Fibroblast of skin of left quadriceps (primary cell): ENCODE measurements at regions not wholly inside any gene's neighbourhood (a gene's known extent, or its start where the extent isn't known, plus 50 kb on each side); places are given as distances from the start of the nearest gene placed in this dataset.
"Not testable (repeated sequence)": the region's sequence is repeated elsewhere in the genome, so short reads cannot be mapped to it uniquely, and the experiment has no call there.

Experiments used
- DNase-seq, 2 experiments: peaks; one replicate each; pipeline ENCODE4 v3.0.0-alpha.2; 2013; ENCODE audit warnings: low read depth in 2 of 2

DNA sequence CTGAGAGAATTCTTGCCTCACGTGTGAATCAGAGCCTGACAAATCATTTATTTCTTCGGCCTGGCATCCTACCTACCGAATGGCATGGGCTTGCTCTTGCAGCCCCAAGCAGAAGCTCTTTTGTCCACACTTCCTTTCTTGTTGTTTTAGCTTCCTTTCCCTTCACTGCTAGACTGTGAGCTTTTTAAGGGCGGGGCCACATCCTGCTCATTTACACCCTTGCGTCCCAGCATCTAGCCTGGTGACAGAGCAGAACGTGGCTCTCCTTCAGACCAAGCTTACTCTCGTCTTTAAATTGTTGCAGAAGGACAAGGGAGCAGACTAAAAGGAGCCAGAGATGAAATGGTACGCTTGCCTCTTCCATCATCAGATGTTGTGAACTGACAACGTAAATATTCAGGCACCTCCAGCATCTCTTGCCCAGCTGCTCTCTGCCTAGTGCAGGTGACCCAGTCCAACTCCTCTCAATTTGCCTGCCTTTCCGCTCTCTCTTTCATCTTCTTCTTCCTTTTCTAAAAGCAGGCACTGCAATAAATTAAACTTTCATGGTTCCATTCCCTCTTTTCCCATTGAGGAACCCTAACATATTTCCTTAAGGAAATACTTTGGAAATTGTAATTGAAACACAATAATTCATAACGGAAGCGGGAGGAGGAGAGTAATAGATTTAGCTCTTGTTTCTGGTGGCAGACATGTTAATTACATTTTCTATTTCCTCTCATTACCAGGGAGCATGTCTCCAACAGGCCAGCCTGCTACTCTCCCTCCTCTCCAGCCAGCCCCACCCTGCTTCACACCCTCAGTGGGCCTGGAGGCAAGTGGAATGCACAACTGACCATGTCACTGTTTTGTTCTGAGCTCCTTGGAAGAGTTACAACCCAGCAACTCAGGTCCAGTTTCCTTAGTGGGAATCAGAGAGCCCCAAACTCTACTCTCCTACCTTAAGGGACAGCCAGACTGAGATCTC, 228.1 kb upstream of the TRIB2 start:
- no peak for DNase-seq

DNA sequence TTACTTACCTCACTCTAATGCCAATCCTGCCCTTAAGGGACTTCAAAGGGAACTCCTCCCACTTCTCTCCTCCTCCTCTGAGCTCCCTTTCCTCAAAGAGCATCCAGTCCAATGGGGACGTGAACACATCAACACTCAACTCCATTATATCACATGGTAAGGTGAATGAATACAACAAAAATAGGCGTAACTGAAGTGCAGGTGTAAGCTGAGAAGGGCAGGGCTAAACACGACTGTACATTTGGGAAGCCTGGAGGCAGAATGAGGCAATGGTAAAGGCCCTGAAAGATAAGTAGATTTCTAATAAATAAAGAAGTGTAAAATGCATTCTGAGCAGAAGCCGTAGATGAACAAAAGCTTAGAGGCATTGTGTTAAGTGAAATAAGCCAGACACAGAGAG, 226.1 kb upstream of the TRIB2 start:
- no peak for DNase-seq

DNA sequence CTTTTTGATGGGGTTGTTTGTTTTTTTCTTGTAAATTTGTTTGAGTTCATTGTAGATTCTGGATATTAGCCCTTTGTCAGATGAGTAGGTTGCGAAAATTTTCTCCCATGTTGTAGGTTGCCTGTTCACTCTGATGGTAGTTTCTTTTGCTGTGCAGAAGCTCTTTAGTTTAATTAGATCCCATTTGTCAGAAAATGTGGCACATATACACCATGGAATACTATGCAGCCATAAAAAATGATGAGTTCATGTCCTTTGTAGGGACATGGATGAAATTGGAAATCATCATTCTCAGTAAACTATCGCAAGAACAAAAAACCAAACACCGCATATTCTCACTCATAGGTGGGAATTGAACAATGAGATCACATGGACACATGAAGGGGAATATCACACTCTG, 224.4 kb upstream of the TRIB2 start:
- DNase-seq: not testable (repeated sequence)

DNA sequence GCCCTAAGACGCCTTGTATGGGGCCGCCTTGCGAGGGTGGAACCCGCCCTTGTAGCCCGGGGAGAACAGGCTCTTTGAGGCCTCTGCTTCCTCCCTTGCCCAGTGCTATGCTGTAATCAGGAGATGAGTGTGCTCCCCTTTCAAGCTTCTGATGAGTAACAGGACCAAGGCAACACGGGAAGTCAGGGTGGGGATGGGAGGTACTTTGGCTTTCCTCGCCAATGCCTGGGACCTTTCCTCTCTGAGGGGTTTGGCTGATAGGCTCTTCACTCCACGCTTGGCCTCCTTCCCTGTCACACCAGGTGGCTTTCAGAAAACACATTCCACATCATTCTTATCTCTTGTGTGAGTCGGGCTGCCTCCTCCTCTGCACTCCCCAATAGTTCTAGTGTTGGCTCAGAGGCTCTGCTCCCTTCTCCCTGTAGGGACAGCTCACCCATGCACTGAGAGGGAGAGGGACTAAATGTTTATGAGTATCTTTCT, 223.7 kb upstream of the TRIB2 start:
- peak in 1 of 2 experiments; percentile 36 for DNase-seq

DNA sequence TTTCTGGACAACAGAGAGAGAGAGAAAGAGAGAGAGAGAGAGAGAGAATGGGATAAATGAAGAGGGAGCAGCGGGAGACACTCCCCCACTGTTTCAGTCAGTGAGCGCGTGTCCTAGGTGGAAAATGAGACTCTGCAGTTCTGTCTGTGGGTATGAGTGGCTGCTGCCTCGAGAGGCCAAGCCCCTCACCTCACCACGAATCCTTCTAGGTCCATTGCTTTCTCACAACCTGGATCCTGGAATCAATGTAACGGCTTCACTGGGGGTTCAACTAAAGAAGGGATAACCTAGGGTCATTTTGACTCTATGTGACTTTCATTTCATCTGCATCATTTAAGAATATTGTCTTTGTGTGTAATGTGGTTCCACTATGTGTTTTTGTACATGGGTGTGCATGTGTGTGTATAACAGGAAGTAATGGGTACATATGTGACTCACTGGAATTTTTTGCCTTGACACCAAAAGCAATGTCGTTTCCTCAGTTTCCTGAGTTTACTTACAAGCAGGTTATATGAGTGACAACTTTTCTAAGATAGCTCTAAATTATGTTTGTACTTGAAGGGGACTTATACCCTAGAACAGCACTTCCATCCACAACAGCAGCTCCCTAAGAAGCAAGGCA, 221.4 kb upstream of the TRIB2 start:
- DNase-seq: no peak

DNA sequence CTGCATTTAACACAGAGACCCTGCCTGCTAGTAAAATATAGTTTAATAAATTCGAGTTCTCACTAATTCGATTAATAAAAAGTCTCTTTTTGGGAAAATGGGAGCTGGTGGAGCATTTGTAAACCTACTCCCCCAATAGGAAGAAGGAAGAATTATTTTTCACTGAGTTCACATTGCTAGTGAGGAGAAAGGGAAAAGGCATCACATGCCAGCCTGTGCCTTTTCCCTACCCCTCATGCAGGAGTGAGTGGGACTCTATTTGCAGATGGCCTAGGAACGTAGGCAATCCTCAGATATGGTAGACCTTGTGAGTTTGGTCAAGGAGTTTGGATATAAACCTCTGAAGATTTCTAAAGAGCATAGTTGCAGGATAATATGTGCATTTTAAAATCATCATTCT, 218.4 kb upstream of the TRIB2 start:
- no peak for DNase-seq

DNA sequence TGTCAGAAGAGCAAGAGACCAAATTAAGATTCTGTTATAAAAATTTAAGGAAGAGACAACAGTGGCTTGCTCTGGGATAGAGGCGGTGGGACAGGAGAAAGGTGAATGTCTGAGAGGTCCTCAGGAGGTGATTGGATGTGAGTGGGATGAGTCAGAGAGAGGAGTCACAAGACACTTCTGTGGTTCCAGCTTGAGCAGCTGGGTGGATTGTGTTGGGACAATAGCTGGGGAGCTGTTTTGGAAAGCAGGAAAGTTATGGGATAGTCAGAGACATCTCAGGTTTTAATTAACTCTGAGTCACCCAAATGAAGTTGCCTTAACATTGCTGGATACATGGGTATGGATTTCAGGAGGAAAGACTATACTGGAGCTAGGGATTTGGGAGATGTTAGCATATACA, 218.0 kb upstream of the TRIB2 start:
- DNase-seq: peak; percentile 66 to 76

DNA sequence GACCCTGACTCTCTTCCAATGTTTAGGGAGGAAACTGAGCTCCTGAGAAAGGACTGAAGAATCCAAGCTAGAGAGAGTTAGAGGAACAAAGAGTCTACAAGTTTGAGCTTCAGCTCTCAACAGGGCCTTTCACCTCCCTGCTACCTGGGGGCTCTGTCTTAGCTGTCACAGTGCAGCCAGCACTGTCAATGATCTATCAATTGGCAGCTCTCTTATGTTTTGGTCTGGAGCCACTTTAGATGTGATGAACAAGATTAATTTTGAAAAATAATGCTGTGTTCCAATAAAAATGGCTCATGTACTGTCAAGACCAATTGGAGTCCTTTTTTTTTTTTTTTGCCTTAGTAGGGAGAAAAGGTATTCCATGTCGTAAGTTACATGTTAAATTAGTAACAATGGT, 215.8 kb upstream of the TRIB2 start:
- DNase-seq: no peak

DNA sequence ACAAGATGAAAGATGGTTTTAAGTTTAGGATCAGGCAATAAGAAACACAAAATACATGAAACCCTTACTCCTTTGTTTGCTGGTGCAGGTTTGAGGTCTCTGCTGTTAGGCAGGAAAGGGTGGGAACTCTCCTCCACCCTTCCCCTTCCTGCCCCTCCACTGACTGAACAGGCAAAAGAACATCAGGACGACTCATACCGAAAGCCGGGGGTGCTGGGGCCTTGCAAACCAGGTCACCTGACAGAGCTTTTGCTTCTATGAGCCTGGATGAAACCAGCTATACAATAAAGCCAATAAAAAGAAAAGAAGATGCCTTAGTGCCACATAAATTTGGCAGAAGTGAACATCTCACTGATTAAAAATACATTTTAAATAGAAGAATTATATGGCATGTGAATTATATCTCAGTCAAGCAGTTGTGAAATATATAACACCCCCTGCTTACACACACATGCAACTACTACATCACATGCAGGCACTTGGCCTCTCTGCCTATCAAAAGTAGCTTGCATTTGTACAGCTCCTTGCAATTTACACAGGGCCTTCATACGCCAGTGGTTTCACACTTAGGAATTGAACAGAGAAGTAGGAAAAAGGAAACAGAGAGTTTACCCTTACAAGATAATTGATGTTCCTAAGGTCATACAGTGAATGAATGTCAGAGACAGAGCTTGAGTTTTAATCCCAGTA, 215.1 kb upstream of the TRIB2 start:
- DNase-seq: no peak

DNA sequence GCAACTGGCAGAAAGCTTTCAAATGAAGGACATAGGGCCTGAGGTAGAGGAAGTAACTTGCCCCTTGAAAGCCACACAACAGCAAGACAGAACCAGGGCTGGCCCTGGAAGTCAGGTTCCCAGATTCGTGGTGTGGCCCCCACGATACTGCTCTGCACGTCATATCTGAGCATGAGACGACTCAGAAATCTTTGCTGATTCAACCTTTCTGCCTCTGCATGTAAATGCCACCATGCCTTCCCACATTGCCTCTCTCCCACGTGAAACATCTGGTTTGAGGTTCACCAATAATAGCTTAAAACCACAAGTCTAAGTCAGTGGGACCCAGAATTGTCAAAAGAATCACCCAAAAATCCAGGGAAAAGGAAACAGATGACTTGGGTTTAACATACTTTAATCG, 214.0 kb upstream of the TRIB2 start:
- peak; percentile 79 to 81 for DNase-seq

DNA sequence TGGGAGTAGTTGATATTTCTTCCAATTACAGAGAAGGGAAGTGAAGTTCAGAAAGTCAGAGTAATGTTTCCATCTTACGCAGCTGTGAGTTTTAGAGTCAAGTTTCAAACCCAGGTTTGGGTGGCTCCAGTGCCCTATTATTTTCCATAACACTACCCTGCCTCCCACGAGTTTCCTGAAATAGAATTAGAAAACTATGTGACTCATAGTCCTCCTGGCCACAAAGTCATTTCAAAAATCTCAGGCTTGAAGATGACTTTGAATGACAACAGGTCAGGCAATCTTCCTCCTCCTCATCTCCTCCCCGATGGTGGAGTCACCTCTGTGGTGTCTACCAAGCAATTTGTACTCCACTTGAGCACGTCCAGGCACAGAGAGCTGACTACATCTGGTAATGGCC, 212.3 kb upstream of the TRIB2 start:
- DNase-seq: no peak

DNA sequence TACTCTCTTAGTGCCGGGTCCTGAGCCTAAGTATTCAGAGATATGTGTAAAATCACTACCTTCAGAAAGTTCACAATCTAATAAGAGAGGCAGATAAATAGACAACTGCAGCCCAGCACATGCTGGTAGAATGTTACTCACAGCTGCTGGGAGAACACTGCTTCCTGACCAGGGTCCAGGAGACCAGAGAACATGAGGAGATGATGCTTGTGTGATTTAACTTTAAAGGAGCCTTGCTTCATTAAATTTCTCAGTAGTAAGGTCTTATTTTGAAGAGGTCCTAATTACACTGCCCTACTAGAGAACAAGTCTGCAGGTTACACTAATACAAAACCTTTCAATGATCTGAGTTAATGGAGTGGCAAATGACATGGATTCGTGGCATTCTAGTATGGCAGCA, 209.9 kb upstream of the TRIB2 start:
- DNase-seq: no peak

DNA sequence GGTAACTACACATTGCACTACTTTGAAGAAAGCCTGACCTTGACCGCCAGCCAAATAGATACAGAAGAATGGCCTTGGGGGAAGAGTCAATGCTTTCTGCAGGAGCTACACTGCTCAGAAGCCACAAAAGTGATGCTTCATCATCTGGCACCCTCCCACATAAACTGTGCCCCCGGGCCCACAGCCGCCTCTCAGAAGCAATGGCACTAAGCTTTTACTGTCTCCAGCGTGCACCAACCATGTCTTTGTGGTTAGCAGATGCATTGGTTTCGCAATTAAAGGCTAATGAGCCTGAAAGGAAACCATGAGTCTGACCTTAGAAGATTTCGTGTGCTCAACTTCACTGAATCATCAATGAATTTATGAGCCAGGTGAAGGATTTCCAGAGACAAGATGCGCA, 209.4 kb upstream of the TRIB2 start:
- DNase-seq: peak; percentile 74

DNA sequence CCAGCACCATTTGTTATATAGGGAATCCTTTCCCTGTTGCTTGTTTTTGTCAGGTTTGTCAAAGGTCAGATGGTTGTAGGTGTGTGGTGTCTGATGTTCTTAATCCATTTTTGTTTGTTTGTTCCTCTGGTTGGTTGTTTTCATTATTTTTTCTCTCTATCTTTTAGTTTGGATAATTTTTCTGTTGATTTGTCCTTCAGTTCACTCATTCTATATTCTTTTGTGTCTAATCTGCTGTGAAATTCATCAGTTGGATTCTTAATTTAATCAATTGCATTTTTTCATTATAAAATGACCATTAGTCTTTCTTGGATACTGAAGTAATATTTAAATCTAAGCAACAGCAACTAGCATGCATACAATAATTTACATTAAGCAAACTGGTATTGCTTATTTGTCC, 206.7 kb upstream of the TRIB2 start:
- no peak for DNase-seq

DNA sequence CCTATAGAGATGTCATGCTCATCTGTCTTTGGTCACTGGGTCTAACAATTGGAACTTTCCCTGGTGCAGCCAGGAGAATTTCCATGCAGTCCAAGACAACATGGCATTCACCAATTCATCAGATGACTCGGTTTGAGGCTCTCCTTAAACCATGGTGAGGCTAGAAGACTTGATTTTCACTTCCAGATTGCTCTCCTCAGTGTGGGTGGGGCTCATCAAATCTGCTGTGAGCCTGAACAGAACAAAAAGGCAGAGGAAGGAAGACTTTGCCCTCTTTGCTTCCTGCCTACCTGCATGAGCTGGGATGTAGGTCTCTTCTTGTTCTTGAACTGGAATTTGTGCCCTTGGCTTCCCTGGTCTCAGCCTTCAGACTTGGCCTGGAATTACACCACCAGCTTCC, 203.4 kb upstream of the TRIB2 start:
- no peak for DNase-seq

DNA sequence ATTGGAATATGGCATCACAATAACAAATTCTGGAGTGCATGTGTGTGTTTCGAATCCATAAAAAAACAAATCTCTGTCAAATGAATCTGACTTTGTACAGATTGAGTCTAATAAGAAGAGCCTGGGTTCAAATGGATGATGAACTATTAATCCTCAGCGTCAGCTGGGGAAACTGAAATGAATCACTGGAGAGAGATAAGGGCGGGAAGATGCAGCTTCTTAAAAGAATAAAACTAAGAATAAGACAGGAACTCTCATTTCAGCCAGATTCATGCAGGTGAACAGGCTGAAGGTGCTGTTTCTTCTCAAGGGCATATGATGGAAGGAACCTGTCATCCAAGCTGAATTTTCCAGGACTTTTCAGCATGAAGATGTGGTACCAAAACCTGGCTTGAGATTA, 202.6 kb upstream of the TRIB2 start:
- DNase-seq: no peak

DNA sequence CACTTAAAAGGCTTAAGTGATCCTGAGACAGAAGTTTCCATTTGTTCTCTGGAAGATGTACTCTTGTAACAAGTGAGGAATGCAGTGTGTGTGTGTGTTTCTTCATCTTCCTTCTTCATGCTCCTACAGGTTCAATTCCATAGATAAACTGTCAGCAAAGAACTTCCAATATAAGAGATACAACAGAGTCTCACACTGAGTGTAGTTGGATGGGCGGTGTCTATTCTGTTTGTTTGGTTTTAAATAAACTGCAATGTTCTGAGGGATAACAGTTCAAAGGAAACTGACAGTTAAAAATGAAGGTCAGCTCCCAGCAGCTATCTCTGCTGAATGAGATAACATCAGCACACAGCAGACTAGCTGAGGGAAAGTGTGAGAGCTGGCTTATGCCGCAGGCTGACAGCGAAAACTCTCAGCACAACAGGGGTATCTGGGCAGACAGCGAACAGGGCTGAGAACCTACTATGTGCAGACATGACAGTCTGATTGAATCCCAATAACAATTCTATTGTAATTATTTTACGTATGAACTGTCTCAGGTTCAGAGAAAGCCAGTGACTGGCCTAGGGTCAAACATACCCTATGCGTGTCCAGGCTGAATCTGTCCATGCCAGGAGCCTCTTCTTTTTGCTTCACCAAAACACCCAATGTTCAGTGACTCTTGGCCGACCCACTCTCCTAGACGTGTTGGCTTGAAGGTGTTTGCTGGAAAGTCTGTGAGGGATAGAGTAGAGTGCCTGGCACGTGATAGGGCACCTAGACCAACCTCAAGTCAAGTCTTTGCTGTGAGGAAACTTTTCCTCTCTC, 201.9 kb upstream of the TRIB2 start:
- no peak for DNase-seq

DNA sequence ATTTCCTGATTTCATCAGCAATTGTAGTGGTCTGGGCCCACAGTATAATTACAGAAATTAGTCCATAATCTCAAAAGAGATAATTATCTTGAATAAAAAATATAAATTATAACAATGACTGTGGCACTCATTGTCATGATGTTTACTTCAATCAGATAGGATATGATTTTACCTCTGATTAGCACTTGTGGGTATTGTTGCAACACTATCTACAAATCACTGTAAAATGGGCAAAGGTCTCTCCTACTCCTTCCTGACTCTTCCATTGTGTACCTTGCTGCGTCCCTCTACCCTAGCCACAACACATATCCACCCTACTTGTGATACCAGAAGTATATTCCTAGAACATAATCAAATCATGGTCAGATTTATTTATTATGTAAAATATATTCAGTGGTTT, 200.9 kb upstream of the TRIB2 start:
- no peak for DNase-seq

DNA sequence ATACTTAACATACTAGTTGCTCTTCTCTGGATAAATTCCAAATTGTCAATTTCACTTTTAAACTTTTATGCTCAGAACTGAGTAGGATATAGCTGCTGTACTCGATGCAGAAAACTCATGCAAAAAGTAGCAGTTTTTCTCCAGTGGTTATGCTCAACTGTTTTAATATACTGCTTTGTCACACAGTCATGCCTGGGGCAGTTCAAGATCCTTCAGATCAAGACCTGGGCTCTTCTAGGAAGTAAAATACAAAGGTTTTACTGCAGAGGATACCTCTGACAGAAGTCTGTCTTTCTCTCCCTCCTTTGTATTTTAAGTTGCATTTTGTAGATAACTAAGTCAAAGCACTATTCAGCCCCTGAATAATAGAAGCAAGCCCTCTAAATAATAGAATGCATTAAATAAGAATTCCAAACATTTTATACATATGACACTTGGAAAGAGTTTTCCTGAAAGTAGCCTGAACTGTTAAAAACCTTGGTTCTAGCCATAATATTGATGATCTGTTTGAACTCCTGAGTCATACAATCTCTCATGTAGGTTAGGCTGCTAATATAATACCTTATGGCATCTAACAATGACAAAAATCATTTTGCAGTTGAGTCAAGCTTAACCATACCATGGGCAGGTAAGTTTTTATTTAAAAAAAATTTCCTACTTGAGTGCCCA, 183.3 kb upstream of the TRIB2 start:
- DNase-seq: no peak

DNA sequence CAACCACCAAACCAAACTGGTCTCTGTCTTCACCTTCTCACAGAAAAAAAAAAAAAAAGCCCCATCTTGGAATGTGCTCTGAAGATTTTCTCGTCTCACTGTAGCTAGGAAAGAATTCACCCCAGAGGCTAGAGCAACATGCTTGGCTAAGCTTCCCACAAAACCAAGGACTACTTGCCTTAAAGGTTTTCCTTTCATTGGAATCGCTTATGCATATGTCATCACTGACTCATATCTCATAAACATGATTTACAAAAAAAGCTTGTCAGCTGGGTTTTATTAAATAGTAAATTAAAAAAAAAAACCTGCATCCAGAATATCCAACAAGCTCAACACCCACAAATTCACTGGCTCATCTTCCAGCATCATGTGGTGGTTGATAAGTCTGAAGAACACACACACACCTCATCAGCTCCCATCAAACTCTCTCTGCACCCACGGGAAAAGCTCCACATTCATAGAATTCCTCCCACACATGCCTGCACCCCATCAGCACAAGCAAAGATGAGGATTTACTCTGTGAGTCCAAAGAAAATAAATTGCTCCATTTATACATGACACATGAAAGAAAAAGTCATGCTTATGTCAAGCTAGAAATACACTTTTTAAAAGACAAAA, 182.0 kb upstream of the TRIB2 start:
- DNase-seq: peak; percentile 98 to 99

DNA sequence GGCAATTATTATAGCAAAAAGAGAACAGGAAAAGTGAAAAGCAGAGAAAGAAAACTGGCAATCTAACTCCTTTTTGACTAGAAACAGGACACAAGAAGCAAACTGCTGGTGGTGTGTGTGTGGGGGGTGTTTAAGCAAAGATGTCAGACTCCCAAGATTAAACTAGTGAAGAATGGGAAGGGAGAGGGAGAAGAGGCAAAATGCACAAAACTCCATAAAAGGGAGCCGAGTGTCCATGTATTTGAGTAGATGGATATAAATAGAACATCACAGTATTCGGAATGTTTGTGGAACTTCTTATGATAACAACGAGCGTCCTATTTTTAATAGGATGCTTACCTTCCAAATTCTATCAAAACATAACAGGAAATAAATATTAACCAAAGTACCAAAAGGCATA, 179.8 kb upstream of the TRIB2 start:
- no peak for DNase-seq
